ENCODE measurements at regions not wholly inside any gene's neighbourhood (a gene's known extent, or its start where the extent isn't known, plus 50 kb on each side); places are given as distances from the start of the nearest gene placed in this dataset.

DNA sequence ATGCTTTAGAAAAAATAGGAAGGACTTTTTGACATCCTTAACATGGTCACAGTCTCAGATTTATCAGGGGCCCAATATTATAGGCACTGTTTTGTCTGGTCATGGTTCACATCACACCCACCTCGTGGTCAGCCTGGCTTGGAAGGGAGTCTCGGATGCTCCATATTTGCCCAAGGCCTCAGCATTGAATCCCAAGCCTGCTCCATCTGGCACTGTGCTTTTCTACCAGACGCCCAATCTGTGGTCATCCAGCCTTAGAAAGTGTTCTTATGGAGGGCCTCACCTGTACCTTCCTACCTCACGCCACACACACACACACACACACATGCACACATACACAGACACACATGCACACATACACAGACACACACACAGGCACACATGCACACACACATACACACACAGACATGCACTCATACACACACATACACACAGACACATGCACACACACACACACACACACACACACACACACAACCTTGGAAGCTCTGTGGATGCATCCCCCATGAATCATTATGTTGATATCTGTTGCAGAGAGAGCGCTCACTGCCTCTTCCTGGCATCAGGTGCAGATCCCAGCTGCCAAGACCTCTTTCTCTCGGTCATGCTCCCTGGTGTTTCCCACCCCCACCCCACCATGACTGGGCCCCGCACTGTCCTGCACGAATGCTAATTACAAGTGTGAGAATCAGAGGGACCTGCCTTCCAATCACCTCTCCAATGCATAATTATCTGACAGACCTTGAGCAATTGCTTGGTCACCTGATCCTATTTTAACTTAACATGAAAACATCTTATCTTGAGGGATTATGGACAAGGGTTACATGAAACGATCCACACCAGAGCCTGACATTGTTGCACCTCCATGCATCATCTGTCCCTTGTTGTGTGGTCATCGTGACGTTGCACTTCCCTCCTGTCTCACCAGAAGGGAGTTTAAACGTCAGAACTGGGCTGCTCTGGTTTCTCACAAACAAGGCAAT, 122.7 kb upstream of the TMEM72 start:
- DNase-seq (ENCODE audit: low read depth, low spot score), result no peak
- H3K4me3 ChIP-seq (ENCODE audit: low read length), result no peak overlapping the region

DNA sequence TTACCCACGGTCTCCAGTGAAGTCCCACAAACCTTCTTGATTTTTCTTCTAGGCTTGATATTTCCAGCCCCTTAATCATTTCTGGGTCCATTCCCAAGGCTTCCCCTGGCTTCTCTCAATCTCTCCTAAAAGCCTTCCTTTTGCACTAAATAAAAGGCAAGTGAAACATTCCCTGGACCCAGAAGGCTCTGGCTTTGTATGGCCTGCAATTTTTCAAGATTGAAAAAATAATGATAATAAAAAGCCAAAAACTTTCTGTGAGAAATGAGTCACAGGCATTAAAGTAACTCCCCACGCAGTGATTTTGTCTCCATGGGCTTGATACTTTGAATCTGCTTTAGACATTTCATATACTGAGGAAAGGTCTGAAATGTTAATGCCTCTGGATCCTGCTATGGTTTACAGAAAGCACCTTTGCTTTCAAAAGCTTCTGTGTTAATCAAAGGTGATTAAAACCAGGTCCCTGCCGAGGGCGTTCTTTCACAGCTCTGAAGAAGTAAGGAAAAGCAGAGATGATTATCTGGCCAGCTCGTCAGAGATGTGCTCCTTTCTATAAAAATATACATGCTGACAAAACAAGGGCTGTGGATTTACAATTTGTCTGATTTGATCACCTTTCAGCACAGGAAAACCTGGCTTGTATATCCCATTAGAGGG, 118.9 kb upstream of the TMEM72 start:
- no peak overlapping the region for H3K4me3 ChIP-seq (ENCODE audit: low read length)
- no peak for DNase-seq (ENCODE audit: low read depth, low spot score)

DNA sequence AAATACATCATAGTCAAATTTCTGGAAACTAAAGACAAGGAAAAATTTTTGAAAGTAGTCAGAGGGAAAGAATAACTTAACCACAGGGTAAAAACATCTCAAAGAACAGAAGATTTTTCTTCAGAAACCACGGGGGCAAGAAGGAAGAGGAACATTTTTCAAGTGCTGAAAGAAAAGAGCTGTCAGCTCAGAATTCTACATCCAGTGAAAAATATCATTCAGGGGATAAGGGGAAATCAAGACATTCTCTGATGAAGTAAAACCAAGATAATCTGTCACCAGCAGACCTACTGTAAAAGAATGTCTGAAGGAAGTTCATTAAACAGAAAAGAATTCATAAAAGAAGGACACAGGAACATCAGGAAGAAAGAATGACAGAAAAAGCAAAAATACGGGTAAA, 111.2 kb upstream of the TMEM72 start:
- no peak overlapping the region for H3K4me3 ChIP-seq (ENCODE audit: low read length)
- no peak for DNase-seq (ENCODE audit: low read depth, low spot score)

- no peak for DNase-seq (ENCODE audit: low read depth, low spot score)
- H3K4me3 ChIP-seq (ENCODE audit: low read length), result no peak overlapping the region
These were observed 109.5 kb upstream of the TMEM72 start for GRCh38 chr10:44801383-44802327.

GRCh38 chr10:44803862-44804261, 107.3 kb upstream of the TMEM72 start:
- no peak overlapping the region for H3K4me3 ChIP-seq (ENCODE audit: low read length)
- DNase-seq (ENCODE audit: low read depth, low spot score), result no peak

- no peak overlapping the region for H3K4me3 ChIP-seq (ENCODE audit: low read length)
- DNase-seq (ENCODE audit: low read depth, low spot score), result no peak
These were observed 106.5 kb upstream of the TMEM72 start for GRCh38 chr10:44804661-44805060.

- DNase-seq (ENCODE audit: low read depth, low spot score), result no peak
- H3K4me3 ChIP-seq (ENCODE audit: low read length), result no peak overlapping the region
These were observed 105.5 kb upstream of the TMEM72 start for GRCh38 chr10:44805466-44806210.

DNA sequence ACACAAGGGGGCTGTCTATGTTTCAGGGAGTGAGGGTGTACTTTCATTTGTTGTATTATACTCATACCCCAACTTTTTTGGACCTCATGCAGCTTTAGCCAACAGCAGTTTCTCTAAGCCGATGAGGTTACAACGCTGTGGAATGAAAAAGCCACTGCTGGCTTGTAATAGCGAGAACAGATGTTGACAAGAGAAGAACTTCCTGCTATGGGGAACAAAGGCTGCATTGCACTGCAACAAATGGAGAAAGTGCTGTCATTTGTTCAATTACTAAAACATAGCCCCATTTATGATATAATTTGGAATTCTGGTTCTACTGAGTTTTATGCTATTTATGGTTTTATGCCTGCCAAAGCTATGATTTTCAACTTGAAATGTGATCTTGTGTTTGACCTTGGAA, 104.2 kb upstream of the TMEM72 start:
- H3K4me3 ChIP-seq (ENCODE audit: low read length), result no peak overlapping the region
- DNase-seq (ENCODE audit: low read depth, low spot score), result peak; percentile 40

GRCh38 chr10:44807451-44807850, 103.7 kb upstream of the TMEM72 start:
- H3K4me3 ChIP-seq (ENCODE audit: low read length), result no peak overlapping the region
- DNase-seq (ENCODE audit: low read depth, low spot score), result no peak

DNA sequence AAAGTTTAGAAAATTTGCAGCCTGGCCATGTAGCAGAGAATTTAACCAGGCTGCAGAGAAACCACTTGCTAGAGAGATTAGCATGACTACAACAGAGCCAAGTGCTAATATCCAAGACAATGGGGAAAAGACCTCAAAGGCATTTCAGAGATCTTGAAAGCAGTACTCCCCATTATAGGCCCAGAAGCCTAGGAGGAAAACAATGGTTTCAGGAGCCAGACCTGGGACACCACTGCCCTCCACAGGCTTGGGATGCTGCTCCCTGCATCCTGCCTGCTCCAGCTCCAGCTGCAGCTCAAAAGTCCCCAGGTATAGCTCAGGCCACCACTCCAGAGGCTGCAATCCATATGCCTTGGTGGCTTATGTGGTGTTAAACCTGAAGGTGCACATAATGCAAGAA, 101.5 kb upstream of the TMEM72 start:
- no peak overlapping the region for H3K4me3 ChIP-seq (ENCODE audit: low read length)
- DNase-seq (ENCODE audit: low read depth, low spot score), result no peak

DNA sequence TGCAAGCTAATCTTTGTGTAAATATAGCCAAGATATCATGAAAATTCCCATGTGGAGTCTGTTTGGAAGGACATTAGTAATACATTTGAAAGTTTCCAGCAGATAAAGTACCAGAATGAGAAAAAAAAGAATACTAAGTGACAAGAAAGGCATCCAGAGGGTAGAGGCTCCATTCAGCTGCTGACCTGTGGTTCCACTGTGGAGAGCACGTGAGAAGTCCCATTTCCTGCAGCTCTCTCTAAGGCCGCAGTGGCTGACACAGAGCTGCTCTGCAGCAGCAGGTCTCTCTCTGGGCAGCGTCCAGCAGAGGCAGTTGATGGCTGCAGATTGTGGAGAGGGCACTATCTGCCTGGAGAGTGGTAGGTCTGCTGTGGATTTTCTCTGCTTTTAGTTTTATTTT, 100.1 kb upstream of the TMEM72 start:
- no peak for DNase-seq (ENCODE audit: low read depth, low spot score)
- no peak overlapping the region for H3K4me3 ChIP-seq (ENCODE audit: low read length)

GRCh38 chr10:44813201-44813600, 97.9 kb upstream of the TMEM72 start:
- no peak for DNase-seq (ENCODE audit: low read depth, low spot score)
- H3K4me3 ChIP-seq (ENCODE audit: low read length), result no peak overlapping the region

DNA sequence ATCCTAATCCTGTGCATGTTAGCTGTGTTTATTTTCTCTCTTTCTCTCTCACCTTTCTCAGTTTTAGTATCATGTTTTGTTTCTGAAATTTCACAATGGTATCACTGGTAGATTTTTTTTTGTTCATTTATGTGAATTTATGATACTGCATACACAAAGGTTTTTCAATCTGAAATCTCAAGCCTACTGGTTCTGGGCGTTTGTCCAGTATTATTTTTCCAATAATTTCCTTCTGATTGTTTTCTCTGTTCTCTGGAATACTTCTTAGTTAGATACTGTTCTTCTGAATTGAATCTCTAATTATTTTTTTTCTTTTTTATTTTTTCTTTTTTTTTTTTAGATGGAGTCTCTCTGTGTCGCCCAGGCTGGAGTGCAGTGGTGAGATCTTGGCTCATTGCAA, 96.2 kb upstream of the TMEM72 start:
- DNase-seq (ENCODE audit: low read depth, low spot score), result no peak
- no peak overlapping the region for H3K4me3 ChIP-seq (ENCODE audit: low read length)

DNA sequence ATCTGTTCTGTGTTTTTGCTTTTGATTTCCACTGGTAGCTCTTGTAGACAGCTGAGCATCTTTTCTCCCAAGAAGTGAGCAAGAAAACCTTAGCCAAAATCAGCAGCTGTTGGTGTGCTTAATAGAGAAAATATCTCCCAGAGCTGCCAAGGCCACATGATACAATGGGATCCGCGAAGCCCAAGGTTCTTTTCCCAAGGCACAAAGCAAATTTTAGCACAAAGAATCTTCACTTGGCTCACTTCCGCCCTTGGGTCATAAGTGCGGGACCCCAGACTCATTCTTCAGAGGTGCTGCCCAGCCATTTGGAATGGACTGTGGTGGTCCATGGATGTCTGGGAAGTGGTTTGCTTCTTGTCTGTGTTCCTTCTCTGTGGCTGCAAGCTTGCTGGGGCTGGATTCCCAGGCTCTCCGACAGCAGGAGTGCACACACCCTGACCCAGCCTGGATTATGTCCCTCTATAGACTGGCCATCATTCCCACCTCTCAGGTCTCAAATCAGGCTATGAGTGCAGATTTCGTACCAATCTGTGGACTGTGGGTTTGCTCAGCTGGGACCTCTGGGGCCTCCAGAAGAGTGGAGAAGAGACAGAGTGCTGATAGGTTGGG, 93.0 kb upstream of the TMEM72 start:
- no peak for DNase-seq (ENCODE audit: low read depth, low spot score)
- no peak overlapping the region for H3K4me3 ChIP-seq (ENCODE audit: low read length)

- H3K4me3 ChIP-seq (ENCODE audit: low read length), result no peak overlapping the region
These were observed 92.4 kb upstream of the TMEM72 start for GRCh38 chr10:44818701-44819127.

GRCh38 chr10:44820094-44820493, 91.0 kb upstream of the TMEM72 start:
- H3K4me3 ChIP-seq (ENCODE audit: low read length), result no peak overlapping the region
- DNase-seq (ENCODE audit: low read depth, low spot score), result no peak

More at GRCh38 chr10:44818701-44819127, 92.4 kb upstream of the TMEM72 start:
- DNase-seq (ENCODE audit: low read depth, low spot score), result no peak

DNA sequence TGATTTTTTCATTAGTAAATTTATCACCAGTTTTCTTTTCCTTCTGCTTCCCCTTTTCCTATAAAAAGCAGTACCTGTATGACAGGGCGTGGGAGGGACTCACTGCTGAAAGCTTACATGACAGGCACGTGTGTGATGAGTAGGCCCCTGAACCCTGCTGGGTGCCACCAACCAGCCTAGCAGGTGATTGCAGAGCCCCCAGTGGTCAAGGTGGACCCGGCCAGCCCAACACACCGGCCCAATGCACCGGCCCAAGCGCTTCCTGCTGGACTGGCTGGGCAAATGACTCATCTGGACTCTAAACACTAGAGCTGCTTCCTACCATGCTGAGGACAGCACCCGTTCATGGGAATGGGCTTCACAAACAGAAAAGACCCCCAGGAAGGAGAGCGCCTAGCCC, 89.8 kb upstream of the TMEM72 start:
- H3K4me3 ChIP-seq (ENCODE audit: low read length), result no peak overlapping the region
- DNase-seq (ENCODE audit: low read depth, low spot score), result no peak

DNA sequence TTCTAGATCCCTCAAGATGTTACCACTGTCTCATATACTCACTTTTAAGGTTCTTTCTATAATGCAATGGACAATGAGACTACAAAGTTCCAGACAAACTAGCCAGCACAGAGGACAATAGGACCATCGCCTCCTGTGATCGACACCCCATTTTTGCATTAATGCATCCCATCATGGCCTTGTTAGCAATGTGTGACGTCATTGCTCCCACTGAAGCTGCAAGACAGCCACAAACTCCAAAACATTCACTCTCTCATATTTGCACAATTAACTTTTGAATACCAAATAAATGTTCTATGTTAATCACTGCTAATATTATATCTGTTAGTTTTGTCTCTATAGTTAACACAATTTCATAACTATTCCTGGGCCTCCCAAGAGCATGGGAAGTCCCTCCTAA, 88.8 kb upstream of the TMEM72 start:
- no peak overlapping the region for H3K4me3 ChIP-seq (ENCODE audit: low read length)
- DNase-seq (ENCODE audit: low read depth, low spot score), result no peak
